Neural crest cell (in vitro differentiated cells): ENCODE measurements at regions not wholly inside any gene's neighbourhood (a gene's known extent, or its start where the extent isn't known, plus 50 kb on each side); places are given as distances from the start of the nearest gene placed in this dataset.

ENCODE experiments used
- DNase-seq: peaks from one replicate; pipeline ENCODE4 v3.0.0; 2021; ENCODE audit warnings: low read depth, mixed read lengths, low spot score
- H3K27ac Mint-ChIP-seq: one replicate; pipeline ENCODE4 v1.8.0; 2021; ENCODE audit warnings: mild to moderate bottlenecking, mixed read lengths; ENCODE audit not compliant: unreplicated experiment
- H3K27me3 Mint-ChIP-seq: 2 replicates; pipeline ENCODE4 v1.8.0; 2021; ENCODE audit warnings: low read depth, mild to moderate bottlenecking, mixed read lengths
- H3K36me3 Mint-ChIP-seq: 2 replicates; pipeline ENCODE4 v1.8.0; 2021; ENCODE audit warnings: low read depth, mild to moderate bottlenecking, mixed read lengths
- H3K4me1 Mint-ChIP-seq: 2 replicates; pipeline ENCODE4 v1.8.0; 2021; ENCODE audit warnings: mixed read lengths
- H3K4me3 Mint-ChIP-seq: one replicate; pipeline ENCODE4 v1.8.0; 2021; ENCODE audit warnings: mild to moderate bottlenecking, mixed read lengths
- H3K9me3 Mint-ChIP-seq: 2 replicates; pipeline ENCODE4 v1.8.0; 2021; ENCODE audit warnings: mixed read lengths
- TF ChIP-seq, protein P1 (sequence below): fragments of 200-600 bp; sonication (generic); conservative IDR thresholded peaks from 2 replicates; pipeline ENCODE4 v1.5.0; 2021; ENCODE audit warnings: antibody characterized with exemption, mild to moderate bottlenecking

DNA sequence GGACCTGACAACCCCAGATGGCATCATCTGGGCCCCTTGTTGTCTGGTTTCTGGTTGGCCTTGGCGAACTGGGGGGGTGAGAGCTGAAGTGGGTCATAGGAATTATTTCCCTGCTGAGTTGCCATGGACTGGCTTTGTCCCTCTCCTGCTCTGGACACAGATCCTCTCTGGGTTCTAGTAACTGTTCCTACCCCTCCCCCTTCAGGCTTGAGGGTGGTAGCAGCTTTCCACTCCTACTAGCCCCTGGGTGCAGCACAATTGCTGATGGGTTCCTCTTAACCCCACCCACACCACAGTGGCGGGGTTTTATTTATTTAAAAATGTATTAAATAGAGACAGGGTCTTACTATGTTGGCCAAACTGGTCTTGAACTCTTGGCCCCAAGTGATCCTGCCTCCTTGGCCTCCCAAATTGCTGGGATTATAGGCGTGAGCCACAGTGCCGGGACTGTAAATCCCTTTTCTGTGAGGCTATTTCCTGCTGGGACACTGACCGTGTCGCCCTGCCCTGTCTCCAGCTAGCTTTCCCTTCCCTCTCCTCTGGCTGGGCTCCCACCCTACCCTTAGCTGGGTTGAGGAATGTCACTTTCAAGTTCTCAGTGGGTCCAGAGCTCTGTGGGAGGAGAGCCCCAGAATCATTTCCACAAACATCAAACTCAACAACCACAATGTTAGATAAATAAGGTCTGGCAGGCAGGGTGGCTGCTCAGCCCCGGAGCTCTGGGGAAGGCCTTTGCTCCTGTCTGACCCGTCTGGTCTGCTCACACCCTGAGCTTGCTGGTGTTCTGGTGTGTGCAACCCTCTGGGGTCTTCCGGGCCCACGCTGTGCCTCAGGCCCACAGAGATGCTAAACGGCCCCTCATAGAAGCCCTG, 112.7 kb upstream of the WNT4 start:
- H3K4me1 Mint-ChIP-seq, result peaks cover 21% of the 10 kb centered on the region
- peaks cover 24% of the 10 kb centered on the region for H3K27me3 Mint-ChIP-seq
- TF ChIP-seq, protein P1, sequence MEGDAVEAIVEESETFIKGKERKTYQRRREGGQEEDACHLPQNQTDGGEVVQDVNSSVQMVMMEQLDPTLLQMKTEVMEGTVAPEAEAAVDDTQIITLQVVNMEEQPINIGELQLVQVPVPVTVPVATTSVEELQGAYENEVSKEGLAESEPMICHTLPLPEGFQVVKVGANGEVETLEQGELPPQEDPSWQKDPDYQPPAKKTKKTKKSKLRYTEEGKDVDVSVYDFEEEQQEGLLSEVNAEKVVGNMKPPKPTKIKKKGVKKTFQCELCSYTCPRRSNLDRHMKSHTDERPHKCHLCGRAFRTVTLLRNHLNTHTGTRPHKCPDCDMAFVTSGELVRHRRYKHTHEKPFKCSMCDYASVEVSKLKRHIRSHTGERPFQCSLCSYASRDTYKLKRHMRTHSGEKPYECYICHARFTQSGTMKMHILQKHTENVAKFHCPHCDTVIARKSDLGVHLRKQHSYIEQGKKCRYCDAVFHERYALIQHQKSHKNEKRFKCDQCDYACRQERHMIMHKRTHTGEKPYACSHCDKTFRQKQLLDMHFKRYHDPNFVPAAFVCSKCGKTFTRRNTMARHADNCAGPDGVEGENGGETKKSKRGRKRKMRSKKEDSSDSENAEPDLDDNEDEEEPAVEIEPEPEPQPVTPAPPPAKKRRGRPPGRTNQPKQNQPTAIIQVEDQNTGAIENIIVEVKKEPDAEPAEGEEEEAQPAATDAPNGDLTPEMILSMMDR, result no peak
- H3K27ac Mint-ChIP-seq, result no peak overlapping the region
- no peak for DNase-seq
- H3K9me3 Mint-ChIP-seq, result no peaks in the 10 kb centered on the region
- H3K36me3 Mint-ChIP-seq, result no peaks in the 10 kb centered on the region
- H3K4me3 Mint-ChIP-seq, result no peak overlapping the region

DNA sequence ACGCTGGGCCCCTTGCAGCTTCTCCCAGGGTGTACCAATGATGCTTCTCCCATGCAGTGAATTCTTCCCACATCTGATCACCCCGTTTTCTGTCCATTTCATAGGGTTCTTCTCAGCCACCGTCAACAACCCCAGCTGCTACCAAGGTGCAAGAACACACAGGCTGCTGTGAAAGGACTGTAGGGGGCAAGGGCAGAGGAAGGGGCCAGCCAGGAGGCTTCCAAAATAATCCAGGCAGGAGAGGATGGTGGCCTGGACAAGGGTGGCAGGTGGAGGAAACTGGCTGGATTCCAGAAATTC, 113.3 kb upstream of the WNT4 start:
- Mint-ChIP-seq H3K9me3 (no peaks in the 10 kb centered on the region), H3K36me3 (no peaks in the 10 kb centered on the region), H3K27me3 (peaks cover 20% of the 10 kb centered on the region), H3K4me1 (peaks cover 25% of the 10 kb centered on the region), H3K4me3 (no peak overlapping the region), H3K27ac (no peak overlapping the region)
- DNase-seq, result no peak
- TF ChIP-seq, protein P1, result no peak

DNA sequence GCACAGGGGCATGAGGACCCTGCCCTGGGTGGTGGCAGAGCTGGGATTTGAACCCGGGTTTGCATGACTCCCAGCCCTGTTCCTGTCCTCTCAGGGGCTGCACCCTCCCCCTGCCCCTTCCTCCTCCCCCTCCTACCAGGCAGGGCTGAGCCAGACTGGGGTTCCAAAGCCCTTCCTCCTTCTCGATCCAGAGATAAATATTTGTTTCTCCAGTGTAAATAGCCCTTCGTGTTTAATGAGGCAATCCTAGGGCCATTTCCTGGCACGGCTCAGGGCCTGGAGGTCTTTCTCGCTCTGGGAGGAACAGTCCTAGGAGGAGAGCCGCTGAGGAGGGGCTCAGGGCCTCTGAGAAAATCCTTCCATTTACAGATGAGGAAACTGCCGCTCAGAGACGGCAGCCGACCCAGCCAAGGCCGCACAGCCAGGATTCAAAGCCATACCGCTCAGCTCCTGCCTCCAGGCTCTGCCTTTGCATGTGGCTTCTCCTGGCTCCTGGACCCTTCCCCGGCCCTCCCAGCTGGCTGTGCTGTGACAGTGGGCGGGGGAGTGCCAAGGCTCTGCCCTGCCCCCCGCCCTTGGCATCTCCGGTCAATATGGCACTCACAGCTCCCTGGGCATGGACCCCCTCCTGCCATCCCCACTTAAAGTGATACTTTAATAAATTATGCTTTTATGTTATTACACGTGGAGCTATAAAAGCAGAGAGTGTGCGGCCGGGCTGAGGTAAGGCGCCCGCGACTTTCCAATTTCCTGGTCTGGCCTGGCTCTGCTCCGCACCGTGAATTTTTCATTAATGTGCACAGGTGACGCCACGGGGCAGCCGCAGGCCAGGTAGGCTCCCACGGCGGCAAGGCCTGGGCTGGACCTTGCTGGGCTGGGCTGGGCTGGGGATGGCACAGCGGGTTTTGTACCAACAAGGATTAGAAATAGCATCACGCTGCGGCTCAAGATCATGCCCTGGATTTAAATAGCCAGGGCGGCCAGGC, 114.7 kb upstream of the WNT4 start:
- no peak for DNase-seq
- Mint-ChIP-seq H3K9me3 (no peaks in the 10 kb centered on the region), H3K36me3 (no peaks in the 10 kb centered on the region), H3K4me1 (peaks cover 25% of the 10 kb centered on the region), H3K4me3 (no peak overlapping the region), H3K27ac (no peak overlapping the region), H3K27me3 (peaks cover 13% of the 10 kb centered on the region)
- TF ChIP-seq, protein P1, result no peak

DNA sequence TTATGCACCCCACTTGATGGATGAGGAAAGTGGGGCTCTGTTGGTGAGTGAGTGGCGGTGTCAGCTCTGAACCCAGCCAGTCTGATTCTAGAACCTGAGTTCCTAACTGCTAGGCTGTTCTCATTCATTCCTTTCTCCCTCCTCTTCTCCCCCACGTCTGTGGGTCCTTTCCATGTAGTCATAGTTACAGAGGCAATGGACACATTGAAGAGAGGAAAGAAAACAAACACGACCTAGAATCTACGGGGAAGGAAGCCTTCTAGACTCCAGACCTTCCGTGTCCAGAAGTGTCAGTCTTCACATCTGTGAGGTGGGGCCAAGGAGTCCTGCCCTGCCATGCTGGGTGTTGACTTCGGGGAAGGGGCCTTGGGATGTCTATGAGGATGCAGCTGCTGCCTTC, 115.8 kb upstream of the WNT4 start:
- TF ChIP-seq, protein P1, result no peak
- Mint-ChIP-seq H3K4me1 (peaks cover 16% of the 10 kb centered on the region), H3K27ac (no peak overlapping the region), H3K27me3 (peaks cover 3% of the 10 kb centered on the region), H3K4me3 (no peak overlapping the region), H3K9me3 (no peaks in the 10 kb centered on the region), H3K36me3 (no peaks in the 10 kb centered on the region)
- no peak for DNase-seq

DNA sequence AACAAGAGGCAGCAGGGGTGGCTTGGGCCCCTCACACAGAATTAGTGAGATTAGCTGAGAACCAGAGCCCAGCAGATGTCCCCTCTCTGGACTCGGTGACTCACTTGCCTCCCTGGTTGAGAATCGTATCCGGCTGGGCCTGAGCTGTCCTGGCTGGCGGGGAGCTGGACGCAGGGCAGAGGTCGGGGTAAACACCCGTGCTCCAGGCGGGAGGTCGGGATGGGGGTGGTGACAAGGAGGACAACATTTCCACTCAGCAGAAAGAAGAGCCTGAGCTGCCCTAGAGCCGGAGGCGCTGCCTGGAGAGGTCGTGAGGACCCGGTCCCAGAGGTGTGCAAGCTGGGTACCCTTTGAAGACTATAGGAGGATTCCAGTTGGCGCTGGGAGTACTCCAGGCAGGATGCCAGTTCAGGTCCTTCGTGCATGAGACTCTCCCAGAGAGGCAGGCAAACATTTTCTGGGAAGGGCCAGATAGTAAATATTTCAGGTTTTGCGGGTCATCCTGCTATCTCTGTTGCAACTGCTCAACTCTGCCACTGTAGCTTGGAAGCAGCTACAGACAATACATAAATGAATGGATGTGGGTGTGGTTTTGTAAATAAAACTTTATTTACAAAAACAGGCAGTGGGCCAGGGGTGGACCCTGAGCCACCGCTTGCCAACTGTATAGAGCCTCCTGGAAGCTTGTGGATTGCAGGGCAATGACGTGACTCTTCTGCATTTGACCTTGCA, 116.8 kb upstream of the WNT4 start:
- Mint-ChIP-seq H3K4me3 (no peak overlapping the region), H3K4me1 (peaks cover 23% of the 10 kb centered on the region), H3K27ac (no peak overlapping the region), H3K36me3 (no peaks in the 10 kb centered on the region), H3K9me3 (no peaks in the 10 kb centered on the region), H3K27me3 (peaks cover 6% of the 10 kb centered on the region)
- TF ChIP-seq, protein P1, result no peak
- no peak for DNase-seq
